Raji (cell line): ENCODE measurements at regions not wholly inside any gene's neighbourhood (a gene's known extent, or its start where the extent isn't known, plus 50 kb on each side); places are given as distances from the start of the nearest gene placed in this dataset.

Experiments used
- POLR2A ChIP-seq: IDR thresholded peaks from 2 replicates; pipeline ENCODE4 v1.6.1; 2011; ENCODE audit warnings: low read depth, low read length, control low read depth; ENCODE audit not compliant: insufficient read depth

- TF ChIP-seq POLR2A, result no peak
Observed at GRCh38 chr2:161085149-161085548, 75.1 kb upstream of the TANK start.

GRCh38 chr2:161088658-161089350, 71.4 kb upstream of the TANK start:
- no peak for TF ChIP-seq POLR2A

- TF ChIP-seq POLR2A, result peak; percentile 36; the same call in 1 of the 2 replicates
Observed at GRCh38 chr2:161090411-161090810, 69.8 kb upstream of the TANK start.

DNA sequence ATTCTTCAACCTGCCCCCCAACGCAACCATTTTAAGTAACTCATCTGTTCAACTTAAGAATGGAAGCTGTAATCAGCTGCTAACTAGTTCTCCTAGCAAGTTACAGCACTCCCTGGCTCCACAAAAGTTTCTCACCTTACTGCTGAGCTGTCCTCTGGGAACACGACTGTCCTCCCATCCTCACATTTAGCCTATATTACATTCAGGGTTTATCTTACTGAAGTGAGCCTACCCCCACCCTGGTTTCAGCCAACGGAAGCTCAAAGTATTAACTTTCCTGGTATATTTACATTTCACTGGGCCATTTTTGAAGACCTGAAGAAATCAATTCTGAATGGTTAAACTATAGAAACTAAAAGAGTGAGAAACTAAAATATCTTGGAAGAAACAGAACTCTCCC, 64.9 kb upstream of the TANK start:
- 0 out of 2 replicates have a peak, but pooled peaks have one; percentile 21 for TF ChIP-seq POLR2A

- TF ChIP-seq POLR2A, result no peak
Observed at GRCh38 chr2:161096336-161096735, 63.9 kb upstream of the TANK start.

DNA sequence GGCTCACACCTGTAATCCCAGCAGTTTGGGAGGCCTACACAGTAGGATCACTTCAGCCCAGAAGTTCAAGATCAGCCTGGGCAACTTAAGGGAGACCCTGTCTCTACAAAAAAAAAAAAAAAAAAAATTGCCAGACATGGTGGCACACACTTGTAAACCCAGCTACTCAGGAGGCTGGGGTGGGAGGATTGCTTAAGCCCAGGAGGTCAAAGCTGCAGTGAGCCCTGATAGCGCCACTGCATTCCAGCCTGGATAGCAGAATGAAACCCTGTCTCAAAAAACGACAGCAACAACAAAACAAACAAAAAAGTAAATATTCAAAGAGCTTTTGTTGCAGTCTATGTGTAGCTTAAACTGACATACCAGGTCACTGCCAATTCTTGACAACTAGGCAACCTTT, 63.1 kb upstream of the TANK start:
- no peak for TF ChIP-seq POLR2A

- no peak for TF ChIP-seq POLR2A
Observed at GRCh38 chr2:161100211-161100895, 59.9 kb upstream of the TANK start.

- no peak for TF ChIP-seq POLR2A
Observed at GRCh38 chr2:161101406-161101805, 58.8 kb upstream of the TANK start.

- TF ChIP-seq POLR2A, result no peak
Observed at GRCh38 chr2:161102770-161103450, 57.3 kb upstream of the TANK start.

DNA sequence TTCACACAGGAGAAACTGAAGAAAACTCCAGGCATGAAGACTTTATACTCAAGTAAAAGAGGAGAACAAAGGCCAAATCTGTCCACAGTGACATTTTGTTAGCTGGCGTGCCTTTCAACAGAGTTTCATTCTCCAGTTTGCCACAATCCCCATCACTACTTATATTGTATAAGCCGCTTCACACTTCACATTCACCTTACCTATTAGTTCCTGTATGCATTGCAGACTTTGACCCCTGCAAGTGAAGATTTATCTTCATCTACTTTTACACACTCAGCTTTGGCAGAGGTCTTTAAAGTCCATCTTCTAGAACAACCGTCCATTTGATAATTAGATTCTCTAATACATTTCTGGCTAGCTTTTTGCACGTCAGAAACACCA, 56.8 kb upstream of the TANK start:
- TF ChIP-seq POLR2A, result no peak

- 0 out of 2 replicates have a peak, but pooled peaks have one; percentile 15 for TF ChIP-seq POLR2A
Observed at GRCh38 chr2:161104054-161104553, 56.1 kb upstream of the TANK start.

DNA sequence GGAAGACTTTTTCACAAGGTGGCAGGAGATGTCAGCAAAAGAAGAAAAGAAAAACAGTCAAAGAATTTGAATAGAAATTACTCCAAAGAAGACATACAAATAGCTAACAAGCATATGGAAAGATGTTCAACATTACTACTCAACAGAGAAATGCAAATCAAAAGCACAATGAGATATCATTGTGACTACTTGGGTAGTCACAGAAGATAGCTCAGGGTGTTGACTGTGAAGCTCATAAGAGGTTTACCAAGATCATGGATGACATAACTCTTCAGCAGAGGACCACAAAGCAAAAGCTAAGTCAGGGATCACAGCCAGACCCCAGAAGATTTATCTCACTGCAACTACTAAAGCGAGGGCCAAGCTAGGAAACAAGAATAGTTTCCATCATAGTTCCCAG, 53.0 kb upstream of the TANK start:
- TF ChIP-seq POLR2A, result no peak
